Activated CD4-positive, alpha-beta T cell treated with anti-CD3 and anti-CD28 coated beads, Interleukin-2, amount 50 U/mL, for 24 hours (primary cell): ENCODE measurements at regions not wholly inside any gene's neighbourhood (a gene's known extent, or its start where the extent isn't known, plus 50 kb on each side); places are given as distances from the start of the nearest gene placed in this dataset.

ENCODE experiments used
- DNase-seq, 2 donors: peaks; one replicate each; pipeline ENCODE4 v3.0.0-alpha.2; 2020; ENCODE audit warnings: low read depth in 1 of 2, low spot score in 1 of 2

GRCh38 chr9:7245976-7246580 lies 488.3 kb downstream of the KDM4C start:
- no peak for DNase-seq

DNA sequence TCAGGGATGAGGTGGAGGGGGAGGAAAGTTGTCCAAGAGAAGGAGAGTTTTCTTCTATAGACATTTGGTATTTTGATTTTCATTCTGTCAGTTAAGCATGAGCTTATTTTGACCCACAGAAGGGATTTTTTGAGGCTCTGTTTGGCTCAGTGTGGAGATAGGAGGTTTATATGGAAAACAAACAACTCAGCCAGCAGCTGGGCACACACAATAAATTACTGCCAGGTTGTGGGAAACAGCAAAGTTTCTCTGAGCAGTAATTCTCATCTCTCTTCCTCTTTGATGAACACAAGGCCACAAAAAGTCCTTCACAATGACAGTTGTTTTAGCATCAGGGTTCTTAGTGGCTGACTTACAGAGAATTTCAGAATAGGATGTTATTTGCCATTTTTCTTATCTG lies 486.1 kb downstream of the KDM4C start:
- no peak for DNase-seq

DNA sequence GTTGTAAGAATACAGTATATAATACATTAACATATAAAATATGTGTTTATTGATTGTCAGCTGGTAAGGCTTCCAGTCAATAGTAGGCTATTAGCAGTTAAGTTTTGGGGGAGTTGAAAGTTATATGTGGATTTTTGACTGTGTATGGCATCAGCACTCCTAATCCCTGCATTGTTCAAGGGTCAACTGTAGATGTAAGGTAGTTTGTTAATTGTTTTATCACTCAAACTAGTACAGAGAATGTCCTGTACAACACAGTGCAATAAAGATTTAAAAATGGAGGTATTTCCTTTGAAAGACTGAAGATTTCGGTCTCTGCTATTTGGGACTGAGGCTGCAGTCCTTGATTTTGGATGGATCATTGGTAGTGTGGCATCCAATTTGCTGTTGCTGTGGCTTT lies 484.4 kb downstream of the KDM4C start:
- no peak for DNase-seq

GRCh38 chr9:7241694-7242093 lies 483.9 kb downstream of the KDM4C start:
- no peak for DNase-seq

- no peak for DNase-seq
Measured at GRCh38 chr9:7240569-7241311, 483.0 kb downstream of the KDM4C start.

- no peak for DNase-seq
Measured at GRCh38 chr9:7239708-7240107, 481.9 kb downstream of the KDM4C start.

- no peak for DNase-seq
Measured at GRCh38 chr9:7238247-7238637, 480.5 kb downstream of the KDM4C start.

- DNase-seq = no peak
Measured at GRCh38 chr9:7237473-7238246, 479.9 kb downstream of the KDM4C start.

DNA sequence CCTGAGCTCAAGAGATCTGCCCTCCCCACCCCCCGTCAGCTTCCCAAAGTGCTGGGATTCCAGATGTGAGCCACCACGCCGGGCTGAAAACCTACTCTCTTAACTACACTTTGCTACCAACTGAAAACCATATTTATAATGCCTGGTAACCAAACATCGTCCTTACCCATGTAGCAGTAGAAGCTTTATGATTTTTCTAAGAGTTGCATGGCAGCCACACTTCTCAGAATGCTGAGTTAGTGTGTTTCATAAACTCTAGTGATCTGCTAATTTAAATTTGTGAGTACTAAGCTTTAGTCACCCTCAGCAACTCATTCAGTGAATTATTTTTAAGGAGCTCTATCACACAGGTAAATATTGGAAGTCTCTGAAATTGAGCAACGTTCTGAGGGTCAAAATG lies 478.4 kb downstream of the KDM4C start:
- no peak for DNase-seq

GRCh38 chr9:7234144-7234543 lies 476.4 kb downstream of the KDM4C start:
- peak in 1 of 2 donors; percentile 10 for DNase-seq

DNA sequence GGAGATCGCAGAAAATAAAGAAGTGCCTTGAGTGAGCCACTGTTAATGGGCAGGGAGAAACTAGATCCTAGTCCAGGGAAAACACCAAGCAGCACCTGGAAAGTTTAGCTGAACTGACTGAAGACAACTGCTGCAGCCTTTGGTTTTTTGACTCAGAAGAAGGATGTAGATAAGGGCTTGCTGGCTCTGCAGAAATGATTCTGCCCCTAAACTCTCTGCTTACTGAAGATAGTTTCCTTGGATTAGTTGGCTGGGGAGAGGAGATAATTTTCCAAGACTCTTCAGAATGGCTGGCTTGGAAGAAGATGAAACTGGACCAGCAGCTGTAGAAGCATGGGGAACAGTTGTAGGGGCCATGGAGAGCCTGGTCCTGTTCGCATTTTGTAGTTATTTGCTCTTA lies 471.8 kb downstream of the KDM4C start:
- DNase-seq = no peak

DNA sequence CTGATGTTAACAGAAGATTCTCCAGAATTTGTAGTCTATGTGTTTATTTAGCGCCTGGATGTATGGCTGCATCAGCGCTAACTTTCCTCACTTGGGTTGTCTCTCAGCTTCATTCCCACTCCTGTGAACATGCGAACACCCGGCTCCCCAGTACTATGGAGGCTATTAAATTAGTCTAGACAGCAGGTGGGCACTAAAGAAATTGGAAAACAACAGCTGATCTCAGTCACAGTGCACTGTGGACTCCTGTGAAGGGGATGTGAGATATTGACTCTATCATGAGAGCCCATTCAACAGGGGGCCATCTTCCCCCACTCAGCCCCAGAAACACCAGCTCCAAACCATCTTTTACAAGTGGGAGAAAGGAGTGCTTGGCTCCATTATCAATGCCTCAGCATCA lies 471.0 kb downstream of the KDM4C start:
- DNase-seq = no peak

GRCh38 chr9:7227951-7228350 lies 470.2 kb downstream of the KDM4C start:
- no peak for DNase-seq

DNA sequence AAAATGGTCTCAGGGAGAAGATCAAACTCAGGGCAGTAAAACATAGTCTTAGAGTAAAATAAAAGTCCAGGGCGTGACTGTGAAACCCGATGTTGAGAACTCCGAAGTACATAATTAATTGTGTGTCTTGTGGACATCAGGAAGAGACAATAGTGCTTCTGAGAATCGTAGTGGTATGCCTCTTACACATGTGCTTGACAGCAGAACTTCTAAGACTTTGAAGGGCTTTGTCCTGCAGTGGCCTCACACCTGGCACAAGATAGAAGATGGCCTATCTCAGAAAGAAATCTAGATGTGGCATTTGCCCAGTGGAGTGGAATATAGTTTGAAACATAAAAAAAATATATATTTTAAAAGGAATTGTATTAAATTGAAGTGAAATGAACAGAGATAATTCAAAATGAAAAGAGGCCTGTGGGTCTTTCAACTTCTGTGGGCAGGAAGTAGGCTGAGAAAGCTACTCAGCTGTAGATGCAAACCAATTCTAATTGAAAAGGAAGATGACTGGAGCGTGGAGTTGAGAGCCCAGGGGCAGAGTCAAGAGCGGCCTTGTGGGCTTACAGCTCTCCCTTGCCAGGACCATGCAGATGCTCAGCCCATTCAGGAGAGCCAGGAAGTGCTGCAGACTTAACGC lies 468.4 kb downstream of the KDM4C start:
- no peak for DNase-seq
